ENCODE measurements at regions not wholly inside any gene's neighbourhood (a gene's known extent, or its start where the extent isn't known, plus 50 kb on each side); places are given as distances from the start of the nearest gene placed in this dataset.
A peak's percentile ranks its signal among the peaks of the same experiment; 100 is the strongest.

GRCh38 chr7:120171406-120171805 is 101.6 kb upstream of the KCND2 start:
- no peaks in the 10 kb centered on the region for H3K27me3 ChIP-seq (ENCODE audit: insufficient read depth in 3 of 3, low read length in 2 of 3)
- DNase-seq (no peak), ATAC-seq (no peak)
- H3K4me1 ChIP-seq = peaks cover 7% of the 10 kb centered on the region
- TF ChIP-seq CTCF (IDR thresholded peaks at IDR 0.05) = no peak
- H3K36me3 ChIP-seq (ENCODE audit: insufficient read depth in 1 of 2, low read depth in 1 of 2) = no peaks in the 10 kb centered on the region
- H3K4me3 ChIP-seq = no peak overlapping the region
- intact Hi-C loops (cut with DNase I) = no loop called here
- peak overlapping the region; percentile 4 for H3K27ac ChIP-seq
- no peaks in the 10 kb centered on the region for H3K9me3 ChIP-seq
- WGBS, 3 donors = 58 to 86% (median 59%) methylated on average over 1 of the region's 1 CpG

- Histone ChIP-seq H3K4me3 (no peak overlapping the region), H3K4me1 (peaks cover 5% of the 10 kb centered on the region), H3K27ac (no peak overlapping the region), H3K36me3 (ENCODE audit: insufficient read depth in 1 of 2, low read depth in 1 of 2) (no peaks in the 10 kb centered on the region), H3K9me3 (no peaks in the 10 kb centered on the region), H3K27me3 (ENCODE audit: insufficient read depth in 3 of 3, low read length in 2 of 3) (no peaks in the 10 kb centered on the region)
- no peak for TF ChIP-seq CTCF (IDR thresholded peaks at IDR 0.05)
- 51 to 69% (median 58%) methylated on average over 2 of the region's 2 CpGs for WGBS, 3 donors
- intact Hi-C loops (cut with DNase I) = no loop called here
- peak in 1 of 4 donors; percentile 35 for ATAC-seq
- DNase-seq = no peak
Observed at GRCh38 chr7:120180221-120180620, 92.8 kb upstream of the KCND2 start.

- H3K4me1 ChIP-seq = peaks cover 16% of the 10 kb centered on the region
- no peak for TF ChIP-seq CTCF (IDR thresholded peaks at IDR 0.05)
- no peaks in the 10 kb centered on the region for H3K36me3 ChIP-seq (ENCODE audit: insufficient read depth in 1 of 2, low read depth in 1 of 2)
- no peaks in the 10 kb centered on the region for H3K27me3 ChIP-seq (ENCODE audit: insufficient read depth in 3 of 3, low read length in 2 of 3)
- H3K4me3 ChIP-seq = no peak overlapping the region
- no peak for ATAC-seq
- intact Hi-C loops (cut with DNase I) = no loop called here
- no peak overlapping the region for H3K27ac ChIP-seq
- no peak for DNase-seq
- H3K9me3 ChIP-seq = no peaks in the 10 kb centered on the region
Observed at GRCh38 chr7:120181499-120181898, 91.5 kb upstream of the KCND2 start.

GRCh38 chr7:120184866-120185265 is 88.1 kb upstream of the KCND2 start:
- peak in 1 of 2 donors; percentile 22 for DNase-seq
- H3K27me3 ChIP-seq (ENCODE audit: insufficient read depth in 3 of 3, low read length in 2 of 3) = no peaks in the 10 kb centered on the region
- intact Hi-C loops (cut with DNase I) = no loop called here
- peak overlapping the region; percentile 24 for H3K27ac ChIP-seq
- no peaks in the 10 kb centered on the region for H3K9me3 ChIP-seq
- ATAC-seq = peak in 3 of 4 donors; percentile 40 to 49 (median 48)
- TF ChIP-seq CTCF (IDR thresholded peaks at IDR 0.05) = no peak
- H3K36me3 ChIP-seq (ENCODE audit: insufficient read depth in 1 of 2, low read depth in 1 of 2) = no peaks in the 10 kb centered on the region
- no peak overlapping the region for H3K4me3 ChIP-seq
- 40 to 64% (median 52%) methylated on average over 1 of the region's 1 CpG for WGBS, 3 donors
- peaks cover 16% of the 10 kb centered on the region for H3K4me1 ChIP-seq

GRCh38 chr7:120185940-120186682 is 86.9 kb upstream of the KCND2 start:
- H3K27me3 ChIP-seq (ENCODE audit: insufficient read depth in 3 of 3, low read length in 2 of 3) = no peaks in the 10 kb centered on the region
- no peaks in the 10 kb centered on the region for H3K36me3 ChIP-seq (ENCODE audit: insufficient read depth in 1 of 2, low read depth in 1 of 2)
- ATAC-seq (peak in 2 of 4 donors; percentile 81 to 85), DNase-seq (no peak)
- intact Hi-C loops (cut with DNase I) = no loop called here
- H3K9me3 ChIP-seq = no peaks in the 10 kb centered on the region
- TF ChIP-seq CTCF (IDR thresholded peaks at IDR 0.05) = no peak
- H3K27ac ChIP-seq = no peak overlapping the region
- H3K4me1 ChIP-seq = peaks cover 16% of the 10 kb centered on the region
- no peak overlapping the region for H3K4me3 ChIP-seq
- WGBS, 3 donors = 66 to 74% (median 70%) methylated on average over 3 of the region's 3 CpGs
